Nephron (organoid): ENCODE measurements at regions not wholly inside any gene's neighbourhood (a gene's known extent, or its start where the extent isn't known, plus 50 kb on each side); places are given as distances from the start of the nearest gene placed in this dataset.

ENCODE experiments used
- H3K27ac Mint-ChIP-seq, 3 experiments: 2 replicates each; pipeline ENCODE4 v1.8.0; 2020; ENCODE audit warnings: mixed read lengths in 3 of 3, mild to moderate bottlenecking in 2 of 3, moderate library complexity in 1 of 3
- H3K27me3 Mint-ChIP-seq: 2 replicates; pipeline ENCODE4 v1.8.0; 2021; ENCODE audit warnings: low read depth, mild to moderate bottlenecking, moderate library complexity, mixed read lengths
- H3K36me3 Mint-ChIP-seq: 2 replicates; pipeline ENCODE4 v1.8.0; 2020; ENCODE audit warnings: low read depth, mixed read lengths
- H3K4me1 Mint-ChIP-seq: 2 replicates; pipeline ENCODE4 v1.8.0; 2020; ENCODE audit warnings: mixed read lengths
- H3K4me3 Mint-ChIP-seq, 3 experiments: 2 replicates each; pipeline ENCODE4 v1.8.0; 2020; ENCODE audit warnings: mild to moderate bottlenecking in 3 of 3, mixed read lengths in 3 of 3, moderate library complexity in 2 of 3
- H3K9me3 Mint-ChIP-seq: 2 replicates; pipeline ENCODE4 v1.8.0; 2020; ENCODE audit warnings: mixed read lengths
- CTCF ChIP-seq, 3 experiments: fragments of 200-600 bp; sonication (generic); IDR thresholded peaks; one replicate each; pipeline ENCODE4 v1.5.0; 2021; ENCODE audit warnings: antibody characterized with exemption in 3 of 3; ENCODE audit not compliant: unreplicated experiment in 3 of 3

DNA sequence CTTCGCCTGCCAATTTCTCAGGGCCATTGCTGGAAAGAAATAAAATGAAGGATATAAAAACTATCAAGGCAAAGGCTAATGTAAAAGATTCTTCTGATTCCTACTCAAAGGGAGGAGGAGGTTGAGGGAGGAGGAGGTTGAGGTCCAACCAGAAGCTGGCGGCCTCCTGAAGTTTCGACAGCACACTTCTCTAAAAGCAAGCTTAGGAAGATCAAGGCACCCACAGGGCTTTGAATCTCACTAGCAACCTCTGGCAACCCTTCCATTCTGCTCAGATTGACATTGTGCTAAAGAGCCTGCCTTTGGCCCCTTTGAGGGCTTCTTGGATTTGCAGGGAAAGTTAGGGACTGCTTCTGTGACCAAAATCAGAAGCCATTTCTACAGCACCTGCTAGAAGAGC is 81.5 kb upstream of the TNRC6C start:
- Mint-ChIP-seq H3K27ac (no peak overlapping the region), H3K36me3 (peaks cover 3% of the 10 kb centered on the region), H3K9me3 (peaks cover 8% of the 10 kb centered on the region), H3K4me3 (no peak overlapping the region), H3K4me1 (peaks cover 25% of the 10 kb centered on the region), H3K27me3 (peaks cover 28% of the 10 kb centered on the region)
- no peak for TF ChIP-seq CTCF (IDR thresholded peaks at IDR 0.05; ENCODE audit: unreplicated experiment in 3 of 3)

GRCh38 chr17:77877646-77878355 is 80.7 kb upstream of the TNRC6C start:
- TF ChIP-seq CTCF (IDR thresholded peaks at IDR 0.05; ENCODE audit: unreplicated experiment in 3 of 3), result no peak
- no peak overlapping the region for H3K27ac Mint-ChIP-seq
- peaks cover 31% of the 10 kb centered on the region for H3K4me1 Mint-ChIP-seq
- peaks cover 3% of the 10 kb centered on the region for H3K36me3 Mint-ChIP-seq
- peaks cover 8% of the 10 kb centered on the region for H3K9me3 Mint-ChIP-seq
- no peak overlapping the region for H3K4me3 Mint-ChIP-seq
- H3K27me3 Mint-ChIP-seq, result peaks cover 30% of the 10 kb centered on the region

DNA sequence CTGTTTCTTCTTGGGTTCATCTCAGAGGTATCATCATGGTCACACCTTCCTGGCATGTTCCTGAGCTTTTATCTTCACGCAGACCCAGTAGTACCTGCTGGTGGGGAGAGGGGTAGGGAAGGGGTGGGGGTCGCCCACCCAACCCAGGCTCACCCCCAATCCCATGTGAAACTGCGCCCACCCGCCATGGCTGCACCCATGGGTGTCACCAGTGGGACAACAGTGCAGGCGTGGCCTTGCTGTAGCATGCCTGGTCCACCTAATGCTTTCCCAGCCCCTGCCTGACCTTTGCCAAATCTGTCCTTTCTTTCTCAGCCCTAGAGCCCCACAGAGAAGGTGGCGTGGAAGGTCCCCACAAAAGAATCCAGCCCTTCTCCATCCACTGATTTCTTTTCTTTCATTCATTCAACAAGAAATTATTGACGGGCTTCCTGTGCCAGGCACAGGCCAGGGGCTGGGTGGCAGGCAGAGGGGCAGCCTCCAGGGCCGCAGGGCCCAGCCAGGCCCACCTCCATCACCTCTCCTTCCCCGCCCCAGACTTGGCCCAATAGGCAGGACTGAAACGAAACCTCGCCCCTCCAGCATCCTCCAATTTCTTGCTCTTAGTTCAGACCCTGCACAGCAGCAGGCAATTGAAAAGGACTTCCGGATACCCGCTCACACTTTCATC is 79.1 kb upstream of the TNRC6C start:
- H3K9me3 Mint-ChIP-seq, result peaks cover 8% of the 10 kb centered on the region

GRCh38 chr17:77879896-77880280 is 78.6 kb upstream of the TNRC6C start:
- H3K27ac Mint-ChIP-seq, result peak overlapping the region in 1 of 3 experiments; percentile 72
- H3K36me3 Mint-ChIP-seq, result peaks cover 3% of the 10 kb centered on the region
- H3K4me1 Mint-ChIP-seq, result peaks cover 33% of the 10 kb centered on the region
- no peak overlapping the region for H3K4me3 Mint-ChIP-seq
- peaks cover 8% of the 10 kb centered on the region for H3K9me3 Mint-ChIP-seq
- TF ChIP-seq CTCF (IDR thresholded peaks at IDR 0.05; ENCODE audit: unreplicated experiment in 3 of 3), result no peak
- peaks cover 39% of the 10 kb centered on the region for H3K27me3 Mint-ChIP-seq

More for the DNA sequence above, 79.1 kb upstream of the TNRC6C start:
- no peak overlapping the region for H3K4me3 Mint-ChIP-seq
- H3K27me3 Mint-ChIP-seq, result peaks cover 36% of the 10 kb centered on the region
- peak overlapping the region in 1 of 3 experiments; percentile 72 for H3K27ac Mint-ChIP-seq
- H3K36me3 Mint-ChIP-seq, result peaks cover 3% of the 10 kb centered on the region
- TF ChIP-seq CTCF (IDR thresholded peaks at IDR 0.05; ENCODE audit: unreplicated experiment in 3 of 3), result no peak
- H3K4me1 Mint-ChIP-seq, result peaks cover 31% of the 10 kb centered on the region

DNA sequence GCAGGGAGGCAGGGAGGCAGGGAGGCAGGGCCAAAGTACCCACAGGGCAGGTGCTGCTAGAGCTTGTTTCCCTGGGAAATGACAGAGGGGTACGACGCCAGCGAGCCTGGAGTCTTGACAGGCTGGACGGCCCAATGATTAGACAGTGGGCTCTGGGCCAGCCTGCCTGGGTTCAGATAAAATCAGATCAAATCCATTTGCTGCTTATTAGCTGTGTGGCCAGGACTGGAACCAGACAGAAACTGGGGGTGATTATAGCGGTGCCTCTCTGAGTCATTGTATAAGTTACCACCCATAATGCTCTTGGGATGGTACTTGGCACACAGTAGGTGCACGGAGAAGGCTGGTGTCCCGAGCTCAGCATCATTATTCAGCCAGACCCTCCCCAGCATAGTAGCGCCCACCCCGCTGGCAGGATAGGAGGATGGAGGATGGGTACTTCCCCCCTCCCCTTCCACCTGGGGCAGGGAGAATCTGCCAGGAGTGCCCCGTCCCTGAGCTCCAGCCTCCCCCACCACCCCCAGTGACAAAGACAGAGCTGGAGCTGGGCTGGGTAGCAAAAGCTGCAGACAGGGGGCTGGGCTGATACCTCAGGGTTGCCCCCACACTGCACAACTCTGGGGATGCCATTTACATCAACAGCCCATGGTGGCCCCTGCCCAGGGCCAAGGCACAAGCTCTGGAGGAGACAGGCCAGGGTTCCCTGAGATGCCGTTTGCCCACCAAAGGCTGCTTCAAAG is 77.6 kb upstream of the TNRC6C start:
- Mint-ChIP-seq H3K4me3 (no peak overlapping the region), H3K27ac (peak overlapping the region in 1 of 3 experiments; percentile 52), H3K36me3 (no peaks in the 10 kb centered on the region), H3K9me3 (peaks cover under 1% of the 10 kb centered on the region), H3K4me1 (peaks cover 33% of the 10 kb centered on the region), H3K27me3 (peaks cover 33% of the 10 kb centered on the region)
- TF ChIP-seq CTCF (IDR thresholded peaks at IDR 0.05; ENCODE audit: unreplicated experiment in 3 of 3), result no peak
